DND-41 (cell line): ENCODE measurements at regions not wholly inside any gene's neighbourhood (a gene's known extent, or its start where the extent isn't known, plus 50 kb on each side); places are given as distances from the start of the nearest gene placed in this dataset.

Experiments used
- EZH2 ChIP-seq: IDR thresholded peaks from 3 replicates; pipeline ENCODE4 v1.6.1; 2012; ENCODE audit warnings: borderline replicate concordance, low read depth, mild to moderate bottlenecking, moderate library complexity, low read length, inconsistent platforms; ENCODE audit not compliant: severe bottlenecking
- TF ChIP-seq, protein P1 (sequence below): IDR thresholded peaks from 2 replicates; pipeline ENCODE4 v1.5.1; 2012; ENCODE audit warnings: borderline replicate concordance, low read length, moderate library complexity, mild to moderate bottlenecking; ENCODE audit not compliant: poor library complexity, severe bottlenecking; ENCODE audit errors: extremely low read depth

DNA sequence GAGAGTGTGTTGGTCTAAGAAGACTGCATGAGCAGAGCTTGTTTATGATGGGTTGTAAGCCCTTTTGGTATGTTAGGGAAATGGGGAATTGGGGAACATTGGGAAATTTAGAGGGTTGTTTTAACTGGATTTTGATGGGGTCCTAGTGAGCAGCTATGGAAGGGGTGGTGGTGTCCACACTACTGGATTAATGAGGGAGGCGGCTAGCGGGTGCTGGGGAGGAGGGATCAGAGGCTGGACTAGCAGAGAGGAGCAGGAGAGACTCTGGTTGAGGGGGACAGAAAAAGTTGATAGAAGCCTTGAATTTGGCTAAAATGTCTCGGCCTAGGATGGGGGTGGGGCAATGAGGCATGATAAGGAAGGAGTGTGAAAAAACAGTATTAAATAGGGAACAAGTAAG lies 1369.1 kb downstream of the UQCRFS1 start:
- TF ChIP-seq, protein P1, sequence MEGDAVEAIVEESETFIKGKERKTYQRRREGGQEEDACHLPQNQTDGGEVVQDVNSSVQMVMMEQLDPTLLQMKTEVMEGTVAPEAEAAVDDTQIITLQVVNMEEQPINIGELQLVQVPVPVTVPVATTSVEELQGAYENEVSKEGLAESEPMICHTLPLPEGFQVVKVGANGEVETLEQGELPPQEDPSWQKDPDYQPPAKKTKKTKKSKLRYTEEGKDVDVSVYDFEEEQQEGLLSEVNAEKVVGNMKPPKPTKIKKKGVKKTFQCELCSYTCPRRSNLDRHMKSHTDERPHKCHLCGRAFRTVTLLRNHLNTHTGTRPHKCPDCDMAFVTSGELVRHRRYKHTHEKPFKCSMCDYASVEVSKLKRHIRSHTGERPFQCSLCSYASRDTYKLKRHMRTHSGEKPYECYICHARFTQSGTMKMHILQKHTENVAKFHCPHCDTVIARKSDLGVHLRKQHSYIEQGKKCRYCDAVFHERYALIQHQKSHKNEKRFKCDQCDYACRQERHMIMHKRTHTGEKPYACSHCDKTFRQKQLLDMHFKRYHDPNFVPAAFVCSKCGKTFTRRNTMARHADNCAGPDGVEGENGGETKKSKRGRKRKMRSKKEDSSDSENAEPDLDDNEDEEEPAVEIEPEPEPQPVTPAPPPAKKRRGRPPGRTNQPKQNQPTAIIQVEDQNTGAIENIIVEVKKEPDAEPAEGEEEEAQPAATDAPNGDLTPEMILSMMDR: no peak
- no peak for TF ChIP-seq EZH2
